Testis (tissue), 2 donors: ENCODE measurements at regions not wholly inside any gene's neighbourhood (a gene's known extent, or its start where the extent isn't known, plus 50 kb on each side); places are given as distances from the start of the nearest gene placed in this dataset.

Source experiments
- CTCF ChIP-seq, 3 experiments: fragments of 450-650 bp in 2 of 3; fragments of 200-600 bp in 1 of 3; sonication (generic) in 1 of 3; IDR thresholded peaks; one replicate each; pipeline ENCODE4 v1.5.1; 2016 to 2019; ENCODE audit warnings: antibody characterized with exemption in 3 of 3, mild to moderate bottlenecking in 2 of 3, moderate library complexity in 1 of 3
- POLR2A ChIP-seq: fragments of 450-650 bp; IDR thresholded peaks from one replicate; pipeline ENCODE4 v1.6.1; 2017; ENCODE audit warnings: antibody characterized with exemption, mild to moderate bottlenecking, moderate library complexity

DNA sequence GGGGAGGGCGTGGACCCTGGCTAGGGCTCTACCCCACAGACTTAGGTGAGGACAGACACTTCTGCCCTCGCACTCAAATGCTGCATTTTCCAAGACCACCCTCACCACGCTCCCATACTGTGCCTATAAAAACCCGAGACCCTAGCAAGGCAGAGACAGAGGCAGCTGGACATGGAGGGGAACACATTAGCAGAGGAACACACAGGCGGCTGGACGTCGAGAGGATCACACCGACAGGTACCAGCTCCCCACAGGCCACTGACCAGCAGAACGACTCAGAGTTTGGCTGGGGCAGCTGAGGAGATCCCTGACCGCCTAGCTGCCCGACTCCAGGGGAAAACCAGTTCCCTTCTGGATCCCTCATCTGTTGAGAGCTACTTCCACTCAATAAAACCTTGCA is 338.2 kb upstream of the SMIM30 start:
- no peak for TF ChIP-seq CTCF (IDR thresholded peaks at IDR 0.05)
- no peak for TF ChIP-seq POLR2A
